Natural killer cell (primary cell): ENCODE measurements at regions not wholly inside any gene's neighbourhood (a gene's known extent, or its start where the extent isn't known, plus 50 kb on each side); places are given as distances from the start of the nearest gene placed in this dataset.

ENCODE experiments used
- ATAC-seq, 3 donors: fragments of 150-1000 bp in 2 of 3; fragments of 200-7000 bp in 1 of 3; cut with Tn5 transposase; 1 replicate in 1 of 3; 2 replicates in 2 of 3; pipeline ENCODE4 v1.10.0; 2021; ENCODE audit warnings: mild to moderate bottlenecking in 2 of 3, moderate library complexity in 2 of 3
- DNase-seq, 2 donors: peaks; one replicate each; pipeline versions ENCODE4 v3.0.0 to v3.0.0-alpha.2; 2013 to 2021; ENCODE audit warnings: mixed read lengths in 1 of 2
- H3K27ac ChIP-seq: one replicate; pipeline ENCODE4 v1.5.1; 2013; ENCODE audit warnings: mild to moderate bottlenecking, low read length
- H3K27me3 ChIP-seq: one replicate; pipeline ENCODE4 v1.6.1; 2013; ENCODE audit warnings: low read length; ENCODE audit not compliant: control insufficient read depth, insufficient read depth
- H3K36me3 ChIP-seq: one replicate; pipeline ENCODE4 v1.6.1; 2013; ENCODE audit warnings: low read length; ENCODE audit not compliant: control insufficient read depth, insufficient read depth
- H3K4me1 ChIP-seq: one replicate; pipeline ENCODE4 v1.6.1; 2013; ENCODE audit warnings: low read length; ENCODE audit not compliant: control insufficient read depth, insufficient read depth
- H3K4me3 ChIP-seq: one replicate; pipeline ENCODE4 v1.5.1; 2013; ENCODE audit warnings: low read length
- H3K9me3 ChIP-seq: one replicate; pipeline ENCODE4 v1.6.1; 2013; ENCODE audit warnings: low read length; ENCODE audit not compliant: control insufficient read depth, insufficient read depth
- H3K27ac Mint-ChIP-seq, 2 donors: one replicate each; pipeline ENCODE4 v1.8.0; 2022; ENCODE audit warnings: mild to moderate bottlenecking in 2 of 2, mixed read lengths in 2 of 2, moderate library complexity in 1 of 2
- H3K27me3 Mint-ChIP-seq, 2 donors: one replicate each; pipeline ENCODE4 v1.8.0; 2022; ENCODE audit warnings: low read depth in 2 of 2, mixed read lengths in 2 of 2
- H3K36me3 Mint-ChIP-seq: one replicate; pipeline ENCODE4 v1.8.0; 2022; ENCODE audit warnings: mixed read lengths
- H3K4me1 Mint-ChIP-seq, 2 donors: one replicate each; pipeline ENCODE4 v1.8.0; 2022; ENCODE audit warnings: mixed read lengths in 2 of 2
- H3K4me3 Mint-ChIP-seq: one replicate; pipeline ENCODE4 v1.8.0; 2022; ENCODE audit warnings: mild to moderate bottlenecking, moderate library complexity, mixed read lengths
- H3K9me3 Mint-ChIP-seq, 2 donors: one replicate each; pipeline ENCODE4 v1.8.0; 2022; ENCODE audit warnings: mixed read lengths in 2 of 2
- CTCF ChIP-seq: fragments of 200-600 bp; IDR thresholded peaks from one replicate; pipeline ENCODE4 v1.8.0; 2022; ENCODE audit warnings: antibody characterized with exemption
- WGBS: methylation state at CpG from one replicate; pipeline ENCODE4 v1.1.7; 2013; ENCODE audit warnings: missing lambda C conversion rate; ENCODE audit not compliant: insufficient coverage; 5-methylcytosine and 5-hydroxymethylcytosine counted together
- intact Hi-C: fragments of 100-400 bp; cut with micrococcal nuclease; formaldehyde crosslinking; loops from one replicate; pipeline ENCODE4 v1.14.2; 2022

DNA sequence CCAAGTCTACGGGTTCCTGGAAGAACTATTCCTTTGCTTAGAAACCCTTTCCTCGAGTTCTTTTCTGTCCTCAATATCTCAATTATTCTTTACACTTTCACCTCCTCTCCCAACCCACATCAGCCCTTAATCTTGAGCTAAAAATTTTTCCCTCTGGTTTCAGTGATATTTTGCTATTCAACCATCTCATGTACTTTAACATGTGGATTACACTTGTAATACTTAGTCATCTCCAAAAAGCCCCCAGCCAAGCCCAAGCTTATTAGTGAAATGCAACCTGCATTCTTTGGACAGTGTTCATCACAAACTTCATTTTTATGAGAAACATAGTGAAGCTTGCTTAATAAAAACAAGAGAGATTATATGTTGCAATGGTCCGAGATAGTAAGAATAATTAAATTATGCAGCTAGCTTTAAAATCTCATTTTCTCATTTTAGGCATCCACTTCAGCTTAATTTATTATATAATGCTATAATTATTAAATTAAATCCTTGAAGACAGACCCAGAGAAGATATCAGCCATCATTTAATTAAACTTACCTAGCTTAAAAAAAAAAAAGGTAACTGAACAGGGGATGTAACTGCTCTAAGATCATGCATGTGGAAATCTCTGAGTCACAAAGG, 534.5 kb upstream of the TBL1XR1 start:
- DNase-seq = no peak
- no peaks in the 10 kb centered on the region for H3K9me3 ChIP-seq
- H3K36me3 ChIP-seq = no peaks in the 10 kb centered on the region
- intact Hi-C loops = no loop called here
- no peaks in the 10 kb centered on the region for H3K36me3 Mint-ChIP-seq
- ATAC-seq = no peak
- no peaks in the 10 kb centered on the region for H3K27me3 ChIP-seq
- H3K27me3 Mint-ChIP-seq = no peaks in the 10 kb centered on the region
- H3K9me3 Mint-ChIP-seq = peaks cover 0 to 2% of the 10 kb centered on the region in 2 donors
- TF ChIP-seq CTCF = no peak
- no peaks in the 10 kb centered on the region for H3K4me1 ChIP-seq
- H3K4me1 Mint-ChIP-seq = peaks cover 0 to under 1% of the 10 kb centered on the region in 2 donors
- WGBS = 81% methylated on average over 2 of the region's 3 CpGs
- no peak overlapping the region for H3K27ac Mint-ChIP-seq
- no peak overlapping the region for H3K4me3 Mint-ChIP-seq
- no peak overlapping the region for H3K27ac ChIP-seq
- no peak overlapping the region for H3K4me3 ChIP-seq

GRCh38 chr3:177733233-177733632, 536.0 kb upstream of the TBL1XR1 start:
- Histone ChIP-seq H3K27ac (no peak overlapping the region), H3K9me3 (no peaks in the 10 kb centered on the region), H3K36me3 (no peaks in the 10 kb centered on the region), H3K4me3 (no peak overlapping the region), H3K27me3 (no peaks in the 10 kb centered on the region), H3K4me1 (no peaks in the 10 kb centered on the region)
- no peak for ATAC-seq
- H3K4me1 Mint-ChIP-seq = no peaks in the 10 kb centered on the region
- WGBS = no CpG with 5 or more reads among the region's 1 CpG
- DNase-seq = no peak
- intact Hi-C loops = no loop called here
- no peaks in the 10 kb centered on the region for H3K27me3 Mint-ChIP-seq
- no peaks in the 10 kb centered on the region for H3K36me3 Mint-ChIP-seq
- H3K4me3 Mint-ChIP-seq = no peak overlapping the region
- no peak overlapping the region for H3K27ac Mint-ChIP-seq
- TF ChIP-seq CTCF = no peak
- no peaks in the 10 kb centered on the region for H3K9me3 Mint-ChIP-seq

GRCh38 chr3:177733936-177734335, 536.7 kb upstream of the TBL1XR1 start:
- H3K4me3 Mint-ChIP-seq = no peak overlapping the region
- intact Hi-C loops = no loop called here
- Histone ChIP-seq H3K9me3 (no peaks in the 10 kb centered on the region), H3K36me3 (no peaks in the 10 kb centered on the region), H3K4me1 (no peaks in the 10 kb centered on the region), H3K27ac (no peak overlapping the region), H3K4me3 (no peak overlapping the region), H3K27me3 (no peaks in the 10 kb centered on the region)
- DNase-seq = no peak
- 88% methylated on average over 2 of the region's 2 CpGs for WGBS
- no peaks in the 10 kb centered on the region for H3K9me3 Mint-ChIP-seq
- no peak for TF ChIP-seq CTCF
- H3K27me3 Mint-ChIP-seq = no peaks in the 10 kb centered on the region
- no peaks in the 10 kb centered on the region for H3K4me1 Mint-ChIP-seq
- H3K36me3 Mint-ChIP-seq = no peaks in the 10 kb centered on the region
- no peak overlapping the region for H3K27ac Mint-ChIP-seq
- no peak for ATAC-seq

DNA sequence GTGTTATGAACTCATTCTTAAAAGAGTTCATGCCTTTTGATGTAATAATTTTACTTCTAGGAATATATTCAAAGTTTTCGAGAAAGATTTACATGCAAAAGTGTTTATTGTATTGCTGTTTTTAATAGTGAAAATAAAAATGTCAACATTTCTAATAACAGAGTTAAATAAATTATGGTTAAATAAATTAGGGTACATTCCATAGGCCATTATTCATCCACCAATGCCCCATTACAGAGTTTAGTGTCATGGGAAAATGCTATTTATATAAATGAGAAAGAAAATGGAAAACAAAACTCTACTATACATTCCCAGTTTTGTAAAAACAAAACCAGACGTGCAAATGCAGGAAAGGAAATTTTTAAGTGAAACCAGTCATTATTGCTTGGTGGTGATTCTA, 538.1 kb upstream of the TBL1XR1 start:
- H3K27me3 Mint-ChIP-seq = peaks cover 0 to 2% of the 10 kb centered on the region in 2 donors
- H3K9me3 Mint-ChIP-seq = no peaks in the 10 kb centered on the region
- no peak overlapping the region for H3K27ac ChIP-seq
- intact Hi-C loops = no loop called here
- H3K27me3 ChIP-seq = no peaks in the 10 kb centered on the region
- DNase-seq (no peak), ATAC-seq (no peak)
- H3K4me1 Mint-ChIP-seq = no peaks in the 10 kb centered on the region
- no peak overlapping the region for H3K4me3 ChIP-seq
- WGBS = no CpG with 5 or more reads among the region's 2 CpGs
- H3K9me3 ChIP-seq = no peaks in the 10 kb centered on the region
- no peaks in the 10 kb centered on the region for H3K4me1 ChIP-seq
- H3K27ac Mint-ChIP-seq = no peak overlapping the region
- no peak for TF ChIP-seq CTCF
- no peaks in the 10 kb centered on the region for H3K36me3 ChIP-seq
- H3K36me3 Mint-ChIP-seq = no peaks in the 10 kb centered on the region
- no peak overlapping the region for H3K4me3 Mint-ChIP-seq
